ENCODE measurements at regions not wholly inside any gene's neighbourhood (a gene's known extent, or its start where the extent isn't known, plus 50 kb on each side); places are given as distances from the start of the nearest gene placed in this dataset.
A peak's percentile ranks its signal among the peaks of the same experiment; 100 is the strongest.

DNA sequence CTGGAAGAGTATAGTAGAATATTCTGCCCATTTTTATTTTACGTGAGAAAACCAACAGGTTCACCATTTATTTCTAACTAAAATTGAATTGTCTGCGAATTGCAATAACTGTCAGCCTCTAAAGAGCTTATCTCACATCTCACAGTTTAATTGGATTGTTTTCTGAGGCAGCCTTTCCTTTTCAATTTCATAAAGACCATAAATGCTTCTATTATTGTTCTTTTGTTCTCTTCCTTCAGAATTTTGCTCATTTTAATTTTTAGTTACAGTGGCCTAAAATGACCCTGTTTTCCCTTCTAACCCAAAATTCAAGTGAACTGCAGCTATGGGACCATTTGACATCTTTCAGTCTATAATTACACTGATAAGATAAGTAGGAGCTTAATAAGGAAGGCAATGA is 147.6 kb downstream of the KLHL28 start:
- H3K4me3 ChIP-seq (IDR thresholded peaks at IDR 0.05; ENCODE audit: insufficient read depth, low read depth, low read length), result no peak overlapping the region
- no peaks in the 10 kb centered on the region for H3K79me2 ChIP-seq (ENCODE audit: insufficient read depth, low read depth)
- H3K36me3 ChIP-seq (ENCODE audit: insufficient read depth), result no peaks in the 10 kb centered on the region
- H3K27me3 ChIP-seq (ENCODE audit: insufficient read depth, low read depth), result no peaks in the 10 kb centered on the region
- TF ChIP-seq, protein P1, sequence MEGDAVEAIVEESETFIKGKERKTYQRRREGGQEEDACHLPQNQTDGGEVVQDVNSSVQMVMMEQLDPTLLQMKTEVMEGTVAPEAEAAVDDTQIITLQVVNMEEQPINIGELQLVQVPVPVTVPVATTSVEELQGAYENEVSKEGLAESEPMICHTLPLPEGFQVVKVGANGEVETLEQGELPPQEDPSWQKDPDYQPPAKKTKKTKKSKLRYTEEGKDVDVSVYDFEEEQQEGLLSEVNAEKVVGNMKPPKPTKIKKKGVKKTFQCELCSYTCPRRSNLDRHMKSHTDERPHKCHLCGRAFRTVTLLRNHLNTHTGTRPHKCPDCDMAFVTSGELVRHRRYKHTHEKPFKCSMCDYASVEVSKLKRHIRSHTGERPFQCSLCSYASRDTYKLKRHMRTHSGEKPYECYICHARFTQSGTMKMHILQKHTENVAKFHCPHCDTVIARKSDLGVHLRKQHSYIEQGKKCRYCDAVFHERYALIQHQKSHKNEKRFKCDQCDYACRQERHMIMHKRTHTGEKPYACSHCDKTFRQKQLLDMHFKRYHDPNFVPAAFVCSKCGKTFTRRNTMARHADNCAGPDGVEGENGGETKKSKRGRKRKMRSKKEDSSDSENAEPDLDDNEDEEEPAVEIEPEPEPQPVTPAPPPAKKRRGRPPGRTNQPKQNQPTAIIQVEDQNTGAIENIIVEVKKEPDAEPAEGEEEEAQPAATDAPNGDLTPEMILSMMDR (conservative IDR thresholded peaks at IDR 0.05; ENCODE audit: low read depth, low read length), result no peak
- no peak overlapping the region for H2AFZ ChIP-seq (ENCODE audit: low read depth)
- no peaks in the 10 kb centered on the region for H3K4me1 ChIP-seq (ENCODE audit: low read depth, poor library complexity, severe bottlenecking)
- H3K27ac ChIP-seq, result no peak overlapping the region
- H3K4me2 ChIP-seq, result no peak overlapping the region
- no peak overlapping the region for H3K9ac ChIP-seq
- H4K20me1 ChIP-seq (ENCODE audit: insufficient read depth), result no peaks in the 10 kb centered on the region

DNA sequence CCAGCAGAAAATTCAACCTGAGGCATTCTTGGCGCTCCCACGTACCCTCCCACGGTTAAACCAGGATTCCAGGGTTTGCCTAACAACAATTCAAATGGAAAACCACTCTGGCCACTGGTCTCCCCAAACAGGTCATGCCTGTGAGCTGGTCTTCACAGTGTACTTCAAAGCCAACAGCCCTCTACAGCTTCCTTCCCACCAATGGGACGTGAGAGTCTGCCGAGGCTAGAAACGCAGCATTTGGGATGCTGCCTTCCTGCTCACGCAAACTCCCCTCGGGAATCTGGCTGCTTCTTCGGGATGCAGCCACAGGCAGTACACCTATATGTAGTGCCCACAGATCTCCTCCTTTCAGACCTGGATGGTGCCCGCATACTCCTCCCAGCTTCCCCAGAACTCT is 149.1 kb downstream of the KLHL28 start:
- H3K4me3 ChIP-seq (IDR thresholded peaks at IDR 0.05; ENCODE audit: insufficient read depth, low read depth, low read length), result no peak overlapping the region
- H3K9ac ChIP-seq, result no peak overlapping the region
- TF ChIP-seq, protein P1 (conservative IDR thresholded peaks at IDR 0.05; ENCODE audit: low read depth, low read length), result no peak
- no peak overlapping the region for H3K4me2 ChIP-seq
- no peaks in the 10 kb centered on the region for H3K4me1 ChIP-seq (ENCODE audit: low read depth, poor library complexity, severe bottlenecking)
- no peaks in the 10 kb centered on the region for H3K79me2 ChIP-seq (ENCODE audit: insufficient read depth, low read depth)
- H3K27ac ChIP-seq, result no peak overlapping the region
- no peaks in the 10 kb centered on the region for H3K27me3 ChIP-seq (ENCODE audit: insufficient read depth, low read depth)
- H4K20me1 ChIP-seq (ENCODE audit: insufficient read depth), result no peaks in the 10 kb centered on the region
- H2AFZ ChIP-seq (ENCODE audit: low read depth), result no peak overlapping the region
- no peaks in the 10 kb centered on the region for H3K36me3 ChIP-seq (ENCODE audit: insufficient read depth)

DNA sequence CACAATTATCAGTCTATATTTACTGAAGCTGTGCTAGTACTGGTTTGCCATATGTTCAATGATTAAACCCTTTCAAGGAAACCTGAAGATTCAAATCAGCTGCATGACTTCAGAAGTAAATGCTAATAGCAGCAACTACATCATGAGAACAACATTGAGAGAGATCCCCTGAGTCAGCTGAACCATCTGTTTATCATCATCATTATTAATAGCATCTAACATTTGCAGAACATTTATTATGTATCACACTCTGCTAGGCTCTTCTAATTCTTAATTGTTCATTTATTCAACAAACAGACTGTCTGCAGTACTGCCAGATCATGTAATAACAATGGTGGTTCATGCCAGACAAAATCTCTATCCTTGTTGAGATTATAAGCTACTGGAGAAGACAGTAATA is 157.4 kb downstream of the KLHL28 start:
- no peak overlapping the region for H3K9ac ChIP-seq
- no peak overlapping the region for H3K4me3 ChIP-seq (IDR thresholded peaks at IDR 0.05; ENCODE audit: insufficient read depth, low read depth, low read length)
- H3K79me2 ChIP-seq (ENCODE audit: insufficient read depth, low read depth), result no peaks in the 10 kb centered on the region
- H3K27me3 ChIP-seq (ENCODE audit: insufficient read depth, low read depth), result no peaks in the 10 kb centered on the region
- no peaks in the 10 kb centered on the region for H3K4me1 ChIP-seq (ENCODE audit: low read depth, poor library complexity, severe bottlenecking)
- H2AFZ ChIP-seq (ENCODE audit: low read depth), result no peak overlapping the region
- H4K20me1 ChIP-seq (ENCODE audit: insufficient read depth), result no peaks in the 10 kb centered on the region
- TF ChIP-seq, protein P1 (conservative IDR thresholded peaks at IDR 0.05; ENCODE audit: low read depth, low read length), result no peak
- no peak overlapping the region for H3K4me2 ChIP-seq
- no peak overlapping the region for H3K27ac ChIP-seq
- H3K36me3 ChIP-seq (ENCODE audit: insufficient read depth), result no peaks in the 10 kb centered on the region

DNA sequence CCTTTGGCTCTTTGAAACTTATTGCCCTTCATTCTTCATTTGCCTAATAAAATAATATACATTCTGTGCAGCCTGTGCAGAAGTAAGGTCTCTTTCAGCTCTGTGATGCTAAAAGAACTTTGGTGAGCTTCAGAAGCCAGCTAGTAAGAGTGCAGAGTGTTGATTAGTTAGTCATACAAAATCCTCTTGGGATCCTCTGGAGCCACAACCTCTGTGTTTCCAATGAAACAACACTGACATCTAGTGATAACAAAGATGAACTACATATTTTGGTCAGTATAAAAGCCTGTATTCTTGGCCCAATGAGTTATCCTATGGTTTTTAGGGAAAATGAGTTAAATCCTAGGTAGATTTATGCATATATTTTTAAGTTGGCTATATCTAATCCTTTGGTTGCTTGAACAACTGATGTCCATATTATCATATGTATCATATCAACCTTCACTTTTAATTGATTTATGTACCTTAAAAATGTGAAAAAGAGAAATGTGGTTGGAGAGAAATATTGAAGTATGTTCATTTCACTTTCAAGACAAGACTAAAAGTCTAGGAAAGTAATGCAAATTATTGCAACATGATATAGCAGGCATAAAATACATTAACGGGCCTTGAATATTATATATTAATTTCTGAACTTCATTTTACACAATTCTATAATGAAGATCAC is 158.4 kb downstream of the KLHL28 start:
- no peak overlapping the region for H3K27ac ChIP-seq
- H3K27me3 ChIP-seq (ENCODE audit: insufficient read depth, low read depth), result no peaks in the 10 kb centered on the region
- no peak overlapping the region for H3K4me2 ChIP-seq
- TF ChIP-seq, protein P1 (conservative IDR thresholded peaks at IDR 0.05; ENCODE audit: low read depth, low read length), result peak; percentile 55; the same call in 1 of the 2 replicates
- no peak overlapping the region for H3K4me3 ChIP-seq (IDR thresholded peaks at IDR 0.05; ENCODE audit: insufficient read depth, low read depth, low read length)
- H4K20me1 ChIP-seq (ENCODE audit: insufficient read depth), result no peaks in the 10 kb centered on the region
- no peaks in the 10 kb centered on the region for H3K4me1 ChIP-seq (ENCODE audit: low read depth, poor library complexity, severe bottlenecking)
- H3K79me2 ChIP-seq (ENCODE audit: insufficient read depth, low read depth), result no peaks in the 10 kb centered on the region
- no peak overlapping the region for H3K9ac ChIP-seq
- H3K36me3 ChIP-seq (ENCODE audit: insufficient read depth), result no peaks in the 10 kb centered on the region
- H2AFZ ChIP-seq (ENCODE audit: low read depth), result no peak overlapping the region
